ENCODE measurements at regions not wholly inside any gene's neighbourhood (a gene's known extent, or its start where the extent isn't known, plus 50 kb on each side); places are given as distances from the start of the nearest gene placed in this dataset.
"Not testable (repeated sequence)": the region's sequence is repeated elsewhere in the genome, so short reads cannot be mapped to it uniquely, and the experiment has no call there.

- WGBS, result no CpG with 5 or more reads among the region's 1 CpG
- H3K4me1 ChIP-seq (ENCODE audit: insufficient read depth, low read length); H3K27ac ChIP-seq (ENCODE audit: low read depth, low read length); H3K36me3 ChIP-seq (ENCODE audit: insufficient read depth, low read length); H3K4me3 ChIP-seq (ENCODE audit: low read length); H3K27me3 ChIP-seq (ENCODE audit: insufficient read depth, low read length); H3K9me3 ChIP-seq (ENCODE audit: insufficient read depth, low read depth, low read length); H3K9ac ChIP-seq (ENCODE audit: low read depth, low read length): not testable (repeated sequence)
Observed at GRCh38 chr18:38771620-38772019, 1206.0 kb upstream of the CELF4 start.

- no peaks in the 10 kb centered on the region for H3K4me1 ChIP-seq (ENCODE audit: insufficient read depth, low read length)
- no peak overlapping the region for H3K4me3 ChIP-seq (ENCODE audit: low read length)
- no peaks in the 10 kb centered on the region for H3K36me3 ChIP-seq (ENCODE audit: insufficient read depth, low read length)
- H3K9me3 ChIP-seq (ENCODE audit: insufficient read depth, low read depth, low read length), result peaks cover 9% of the 10 kb centered on the region; the same call in 1 of the 2 replicates
- WGBS, result 67% methylated on average over 1 of the region's 1 CpG
- H3K27me3 ChIP-seq (ENCODE audit: insufficient read depth, low read length), result no peaks in the 10 kb centered on the region
- no peak overlapping the region for H3K9ac ChIP-seq (ENCODE audit: low read depth, low read length)
- H3K27ac ChIP-seq (ENCODE audit: low read depth, low read length), result no peak overlapping the region
Observed at GRCh38 chr18:38768504-38768903, 1202.9 kb upstream of the CELF4 start.

GRCh38 chr18:38759457-38759856 lies 1193.9 kb upstream of the CELF4 start:
- no peak overlapping the region for H3K9ac ChIP-seq (ENCODE audit: low read depth, low read length)
- no peaks in the 10 kb centered on the region for H3K36me3 ChIP-seq (ENCODE audit: insufficient read depth, low read length)
- no peak overlapping the region for H3K4me3 ChIP-seq (ENCODE audit: low read length)
- no peaks in the 10 kb centered on the region for H3K27me3 ChIP-seq (ENCODE audit: insufficient read depth, low read length)
- WGBS, result no CpG with 5 or more reads among the region's 1 CpG
- H3K4me1 ChIP-seq (ENCODE audit: insufficient read depth, low read length), result no peaks in the 10 kb centered on the region
- H3K9me3 ChIP-seq (ENCODE audit: insufficient read depth, low read depth, low read length), result no peaks in the 10 kb centered on the region
- no peak overlapping the region for H3K27ac ChIP-seq (ENCODE audit: low read depth, low read length)

- no peaks in the 10 kb centered on the region for H3K4me1 ChIP-seq (ENCODE audit: insufficient read depth, low read length)
- no peak overlapping the region for H3K4me3 ChIP-seq (ENCODE audit: low read length)
- 100% methylated on average over 1 of the region's 2 CpGs for WGBS
- H3K27me3 ChIP-seq (ENCODE audit: insufficient read depth, low read length), result no peaks in the 10 kb centered on the region
- H3K9me3 ChIP-seq (ENCODE audit: insufficient read depth, low read depth, low read length), result no peaks in the 10 kb centered on the region
- no peak overlapping the region for H3K27ac ChIP-seq (ENCODE audit: low read depth, low read length)
- no peak overlapping the region for H3K9ac ChIP-seq (ENCODE audit: low read depth, low read length)
- no peaks in the 10 kb centered on the region for H3K36me3 ChIP-seq (ENCODE audit: insufficient read depth, low read length)
Observed at GRCh38 chr18:38756436-38756835, 1190.8 kb upstream of the CELF4 start.

GRCh38 chr18:38752430-38752829 lies 1186.8 kb upstream of the CELF4 start:
- Histone ChIP-seq H3K9me3 (ENCODE audit: insufficient read depth, low read depth, low read length) (no peaks in the 10 kb centered on the region), H3K27ac (ENCODE audit: low read depth, low read length) (no peak overlapping the region), H3K27me3 (ENCODE audit: insufficient read depth, low read length) (no peaks in the 10 kb centered on the region), H3K4me1 (ENCODE audit: insufficient read depth, low read length) (no peaks in the 10 kb centered on the region), H3K4me3 (ENCODE audit: low read length) (no peak overlapping the region), H3K9ac (ENCODE audit: low read depth, low read length) (no peak overlapping the region), H3K36me3 (ENCODE audit: insufficient read depth, low read length) (no peaks in the 10 kb centered on the region)
- 93% methylated on average over 1 of the region's 1 CpG for WGBS

GRCh38 chr18:38751898-38752297 lies 1186.3 kb upstream of the CELF4 start:
- no peaks in the 10 kb centered on the region for H3K4me1 ChIP-seq (ENCODE audit: insufficient read depth, low read length)
- H3K27ac ChIP-seq (ENCODE audit: low read depth, low read length), result no peak overlapping the region
- no peak overlapping the region for H3K4me3 ChIP-seq (ENCODE audit: low read length)
- no peaks in the 10 kb centered on the region for H3K36me3 ChIP-seq (ENCODE audit: insufficient read depth, low read length)
- no peaks in the 10 kb centered on the region for H3K9me3 ChIP-seq (ENCODE audit: insufficient read depth, low read depth, low read length)
- H3K27me3 ChIP-seq (ENCODE audit: insufficient read depth, low read length), result no peaks in the 10 kb centered on the region
- H3K9ac ChIP-seq (ENCODE audit: low read depth, low read length), result no peak overlapping the region
- 88% methylated on average over 8 of the region's 8 CpGs for WGBS

- no peaks in the 10 kb centered on the region for H3K27me3 ChIP-seq (ENCODE audit: insufficient read depth, low read length)
- no peak overlapping the region for H3K27ac ChIP-seq (ENCODE audit: low read depth, low read length)
- H3K4me1 ChIP-seq (ENCODE audit: insufficient read depth, low read length), result no peaks in the 10 kb centered on the region
- no peak overlapping the region for H3K4me3 ChIP-seq (ENCODE audit: low read length)
- H3K36me3 ChIP-seq (ENCODE audit: insufficient read depth, low read length), result no peaks in the 10 kb centered on the region
- no peaks in the 10 kb centered on the region for H3K9me3 ChIP-seq (ENCODE audit: insufficient read depth, low read depth, low read length)
- H3K9ac ChIP-seq (ENCODE audit: low read depth, low read length), result no peak overlapping the region
- WGBS, result 92% methylated on average over 1 of the region's 2 CpGs
Observed at GRCh38 chr18:38751211-38751610, 1185.6 kb upstream of the CELF4 start.

- H3K4me3 ChIP-seq (ENCODE audit: low read length), result no peak overlapping the region
Observed at GRCh38 chr18:38750751-38751150, 1185.2 kb upstream of the CELF4 start.

GRCh38 chr18:38747153-38747552 lies 1181.6 kb upstream of the CELF4 start:
- no peaks in the 10 kb centered on the region for H3K4me1 ChIP-seq (ENCODE audit: insufficient read depth, low read length)
- 100% methylated on average over 3 of the region's 5 CpGs for WGBS
- H3K27me3 ChIP-seq (ENCODE audit: insufficient read depth, low read length), result no peaks in the 10 kb centered on the region

More at GRCh38 chr18:38750751-38751150, 1185.2 kb upstream of the CELF4 start:
- WGBS, result 87% methylated on average over 3 of the region's 3 CpGs
- H3K9me3 ChIP-seq (ENCODE audit: insufficient read depth, low read depth, low read length), result no peaks in the 10 kb centered on the region
- no peak overlapping the region for H3K27ac ChIP-seq (ENCODE audit: low read depth, low read length)
- no peak overlapping the region for H3K9ac ChIP-seq (ENCODE audit: low read depth, low read length)
- H3K36me3 ChIP-seq (ENCODE audit: insufficient read depth, low read length), result no peaks in the 10 kb centered on the region
- H3K4me1 ChIP-seq (ENCODE audit: insufficient read depth, low read length), result no peaks in the 10 kb centered on the region
- no peaks in the 10 kb centered on the region for H3K27me3 ChIP-seq (ENCODE audit: insufficient read depth, low read length)

GRCh38 chr18:38720181-38720580 lies 1154.6 kb upstream of the CELF4 start:
- not testable (repeated sequence) for H3K9me3 ChIP-seq (ENCODE audit: insufficient read depth, low read depth, low read length); H3K36me3 ChIP-seq (ENCODE audit: insufficient read depth, low read length); H3K4me3 ChIP-seq (ENCODE audit: low read length); H3K27me3 ChIP-seq (ENCODE audit: insufficient read depth, low read length); H3K9ac ChIP-seq (ENCODE audit: low read depth, low read length); H3K4me1 ChIP-seq (ENCODE audit: insufficient read depth, low read length); H3K27ac ChIP-seq (ENCODE audit: low read depth, low read length)
- 90% methylated on average over 2 of the region's 2 CpGs for WGBS

More at GRCh38 chr18:38747153-38747552, 1181.6 kb upstream of the CELF4 start:
- no peaks in the 10 kb centered on the region for H3K36me3 ChIP-seq (ENCODE audit: insufficient read depth, low read length)
- H3K27ac ChIP-seq (ENCODE audit: low read depth, low read length), result no peak overlapping the region
- no peak overlapping the region for H3K9ac ChIP-seq (ENCODE audit: low read depth, low read length)
- no peaks in the 10 kb centered on the region for H3K9me3 ChIP-seq (ENCODE audit: insufficient read depth, low read depth, low read length)
- no peak overlapping the region for H3K4me3 ChIP-seq (ENCODE audit: low read length)

- Histone ChIP-seq H3K27me3 (ENCODE audit: insufficient read depth, low read length) (no peaks in the 10 kb centered on the region), H3K9me3 (ENCODE audit: insufficient read depth, low read depth, low read length) (no peaks in the 10 kb centered on the region), H3K4me1 (ENCODE audit: insufficient read depth, low read length) (no peaks in the 10 kb centered on the region), H3K27ac (ENCODE audit: low read depth, low read length) (no peak overlapping the region), H3K4me3 (ENCODE audit: low read length) (no peak overlapping the region), H3K36me3 (ENCODE audit: insufficient read depth, low read length) (no peaks in the 10 kb centered on the region), H3K9ac (ENCODE audit: low read depth, low read length) (no peak overlapping the region)
- 97% methylated on average over 34 of the region's 34 CpGs for WGBS
Observed at GRCh38 chr18:38718365-38718901, 1152.8 kb upstream of the CELF4 start.

GRCh38 chr18:38709122-38709521 lies 1143.5 kb upstream of the CELF4 start:
- Histone ChIP-seq H3K9me3 (ENCODE audit: insufficient read depth, low read depth, low read length) (no peaks in the 10 kb centered on the region), H3K9ac (ENCODE audit: low read depth, low read length) (no peak overlapping the region), H3K27ac (ENCODE audit: low read depth, low read length) (no peak overlapping the region), H3K27me3 (ENCODE audit: insufficient read depth, low read length) (no peaks in the 10 kb centered on the region), H3K36me3 (ENCODE audit: insufficient read depth, low read length) (no peaks in the 10 kb centered on the region), H3K4me1 (ENCODE audit: insufficient read depth, low read length) (no peaks in the 10 kb centered on the region), H3K4me3 (ENCODE audit: low read length) (no peak overlapping the region)
- WGBS, result 100% methylated on average over 2 of the region's 5 CpGs
